ENCODE measurements at regions not wholly inside any gene's neighbourhood (a gene's known extent, or its start where the extent isn't known, plus 50 kb on each side); places are given as distances from the start of the nearest gene placed in this dataset.

GRCh38 chr2:240355962-240356361, 79.5 kb upstream of the GPC1 start:
- no peak for DNase-seq
- no peak for TF ChIP-seq CTCF (IDR thresholded peaks at IDR 0.05; ENCODE audit: low read depth, low read length)
- Histone ChIP-seq H3K27me3 (ENCODE audit: insufficient read depth, low read depth, severe bottlenecking) (no peaks in the 10 kb centered on the region), H3K27ac (no peak overlapping the region), H3K36me3 (no peaks in the 10 kb centered on the region), H3K4me3 (ENCODE audit: low read depth, low read length) (no peak overlapping the region), H3K9me3 (ENCODE audit: severe bottlenecking) (peaks cover 12% of the 10 kb centered on the region)

GRCh38 chr2:240356700-240357640, 78.5 kb upstream of the GPC1 start:
- TF ChIP-seq CTCF (IDR thresholded peaks at IDR 0.05; ENCODE audit: low read depth, low read length) = no peak
- no peak for DNase-seq
- Histone ChIP-seq H3K27ac (no peak overlapping the region), H3K36me3 (no peaks in the 10 kb centered on the region), H3K4me3 (ENCODE audit: low read depth, low read length) (no peak overlapping the region), H3K9me3 (ENCODE audit: severe bottlenecking) (peaks cover 12% of the 10 kb centered on the region), H3K27me3 (ENCODE audit: insufficient read depth, low read depth, severe bottlenecking) (no peaks in the 10 kb centered on the region)

GRCh38 chr2:240357641-240358012, 77.8 kb upstream of the GPC1 start:
- H3K4me3 ChIP-seq (ENCODE audit: low read depth, low read length) = no peak overlapping the region
- H3K27me3 ChIP-seq (ENCODE audit: insufficient read depth, low read depth, severe bottlenecking) = no peaks in the 10 kb centered on the region
- H3K9me3 ChIP-seq (ENCODE audit: severe bottlenecking) = peaks cover 12% of the 10 kb centered on the region
- no peak for TF ChIP-seq CTCF (IDR thresholded peaks at IDR 0.05; ENCODE audit: low read depth, low read length)
- H3K27ac ChIP-seq = no peak overlapping the region
- no peaks in the 10 kb centered on the region for H3K36me3 ChIP-seq
- no peak for DNase-seq

DNA sequence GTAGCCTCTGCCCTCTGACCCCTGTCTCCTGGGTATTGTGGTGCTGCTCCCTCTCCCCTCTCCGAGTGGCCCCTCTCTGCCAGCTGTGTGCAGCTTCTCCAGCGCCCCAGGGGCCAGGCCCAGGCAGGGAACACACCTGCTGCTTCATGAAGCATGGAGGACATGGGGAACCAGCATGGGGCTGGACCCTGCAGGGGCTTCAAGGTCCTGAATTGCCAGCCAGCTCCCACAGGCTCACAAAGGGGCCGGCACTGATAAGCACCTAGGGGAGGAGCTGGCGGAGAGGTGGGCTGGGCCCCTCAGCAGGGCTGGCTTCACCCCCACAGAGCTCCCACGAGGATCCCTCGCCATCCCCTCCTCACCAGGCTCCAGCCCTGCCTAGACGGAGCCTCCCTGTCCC, 77.4 kb upstream of the GPC1 start:
- Histone ChIP-seq H3K27me3 (ENCODE audit: insufficient read depth, low read depth, severe bottlenecking) (no peaks in the 10 kb centered on the region), H3K36me3 (no peaks in the 10 kb centered on the region), H3K27ac (no peak overlapping the region), H3K9me3 (ENCODE audit: severe bottlenecking) (peaks cover 12% of the 10 kb centered on the region), H3K4me3 (ENCODE audit: low read depth, low read length) (no peak overlapping the region)
- TF ChIP-seq CTCF (IDR thresholded peaks at IDR 0.05; ENCODE audit: low read depth, low read length) = no peak
- no peak for DNase-seq

GRCh38 chr2:240358821-240359397, 76.6 kb upstream of the GPC1 start:
- Histone ChIP-seq H3K27me3 (ENCODE audit: insufficient read depth, low read depth, severe bottlenecking) (no peaks in the 10 kb centered on the region), H3K4me3 (ENCODE audit: low read depth, low read length) (no peak overlapping the region), H3K9me3 (ENCODE audit: severe bottlenecking) (peaks cover 12% of the 10 kb centered on the region), H3K27ac (no peak overlapping the region), H3K36me3 (no peaks in the 10 kb centered on the region)
- TF ChIP-seq CTCF (IDR thresholded peaks at IDR 0.05; ENCODE audit: low read depth, low read length) = no peak
- DNase-seq = no peak
